Trophoblast cell (in vitro differentiated cells and primary cell): ENCODE measurements at regions not wholly inside any gene's neighbourhood (a gene's known extent, or its start where the extent isn't known, plus 50 kb on each side); places are given as distances from the start of the nearest gene placed in this dataset.

Experiments used
- DNase-seq, 2 donors: peaks; one replicate each; pipeline ENCODE4 v3.0.0-alpha.2; 2016
- H2AFZ ChIP-seq: 2 replicates; pipeline ENCODE4 v1.6.1; 2013; ENCODE audit warnings: low read length, moderate library complexity, mild to moderate bottlenecking; ENCODE audit not compliant: insufficient read depth, poor library complexity
- H2AK5ac ChIP-seq: 2 replicates; pipeline ENCODE4 v1.6.1; 2013; ENCODE audit warnings: mild to moderate bottlenecking, low read length
- H2BK120ac ChIP-seq: 2 replicates; pipeline ENCODE4 v1.6.1; 2013; ENCODE audit warnings: low read length, mild to moderate bottlenecking, moderate library complexity; ENCODE audit not compliant: insufficient read depth, poor library complexity
- H2BK12ac ChIP-seq: 2 replicates; pipeline ENCODE4 v1.6.1; 2013; ENCODE audit warnings: mild to moderate bottlenecking, low read length, moderate library complexity
- H2BK5ac ChIP-seq: 2 replicates; pipeline ENCODE4 v1.6.1; 2013; ENCODE audit warnings: low read length, low read depth, moderate library complexity, mild to moderate bottlenecking; ENCODE audit not compliant: poor library complexity
- H3K14ac ChIP-seq: 2 replicates; pipeline ENCODE4 v1.6.1; 2013; ENCODE audit warnings: mild to moderate bottlenecking, low read length
- H3K18ac ChIP-seq: 2 replicates; pipeline ENCODE4 v1.6.1; 2013; ENCODE audit warnings: mild to moderate bottlenecking, low read length
- H3K23ac ChIP-seq: 2 replicates; pipeline ENCODE4 v1.6.1; 2013; ENCODE audit warnings: low read length
- H3K27ac ChIP-seq: 2 replicates; pipeline ENCODE4 v1.5.1; 2013; ENCODE audit warnings: low read depth, mild to moderate bottlenecking, inconsistent platforms, low read length, moderate library complexity
- H3K27me3 ChIP-seq: 2 replicates; pipeline ENCODE4 v1.6.1; 2013; ENCODE audit warnings: inconsistent platforms, mild to moderate bottlenecking, low read length, moderate library complexity; ENCODE audit not compliant: insufficient read depth
- H3K36me3 ChIP-seq, 2 experiments: 1 replicate in 1 of 2; 2 replicates in 1 of 2; pipeline ENCODE4 v1.6.1; 2013; ENCODE audit warnings: low read length in 2 of 2, mild to moderate bottlenecking in 2 of 2, moderate library complexity in 1 of 2; ENCODE audit not compliant: insufficient read depth in 2 of 2, control insufficient read depth in 1 of 2
- H3K4ac ChIP-seq: 2 replicates; pipeline ENCODE4 v1.6.1; 2013; ENCODE audit warnings: low read depth, mild to moderate bottlenecking, low read length, moderate library complexity
- H3K4me1 ChIP-seq, 2 experiments: 1 replicate in 1 of 2; 2 replicates in 1 of 2; pipeline ENCODE4 v1.6.1; 2013; ENCODE audit warnings: low read length in 2 of 2, mild to moderate bottlenecking in 2 of 2, moderate library complexity in 1 of 2; ENCODE audit not compliant: insufficient read depth in 2 of 2, control insufficient read depth in 1 of 2
- H3K4me2 ChIP-seq: 2 replicates; pipeline ENCODE4 v1.6.1; 2013; ENCODE audit warnings: inconsistent platforms, mild to moderate bottlenecking, low read length, moderate library complexity
- H3K4me3 ChIP-seq: 2 replicates; pipeline ENCODE4 v1.5.1; 2013; ENCODE audit warnings: mild to moderate bottlenecking, low read depth, low read length, inconsistent platforms
- H3K79me1 ChIP-seq: one replicate; pipeline ENCODE4 v1.6.1; 2013; ENCODE audit warnings: low read length
- H3K79me2 ChIP-seq: 2 replicates; pipeline ENCODE4 v1.6.1; 2013; ENCODE audit warnings: low read length, mild to moderate bottlenecking; ENCODE audit not compliant: control insufficient read depth, insufficient read depth, poor library complexity
- H3K9ac ChIP-seq: 2 replicates; pipeline ENCODE4 v1.6.1; 2013; ENCODE audit warnings: mild to moderate bottlenecking, low read length
- H3K9me3 ChIP-seq: 2 replicates; pipeline ENCODE4 v1.6.1; 2013; ENCODE audit warnings: low read depth, mild to moderate bottlenecking, control low read depth, inconsistent platforms, low read length; ENCODE audit not compliant: insufficient read depth
- H4K12ac ChIP-seq: 2 replicates; pipeline ENCODE4 v1.6.1; 2013; ENCODE audit warnings: low read depth, mild to moderate bottlenecking, low read length, moderate library complexity
- H4K8ac ChIP-seq: 2 replicates; pipeline ENCODE4 v1.6.1; 2013; ENCODE audit warnings: low read depth, mild to moderate bottlenecking, low read length, moderate library complexity
- H4K91ac ChIP-seq: one replicate; pipeline ENCODE4 v1.6.1; 2013; ENCODE audit warnings: low read depth, mild to moderate bottlenecking, low read length, moderate library complexity
- WGBS: extraction: QIAGEN DNeasy Blood & Tissue Kit; methylation state at CpG from one replicate; pipeline ENCODE4 v1.1.7; 2013; ENCODE audit warnings: missing lambda C conversion rate; ENCODE audit not compliant: insufficient read length, insufficient coverage; ENCODE audit errors: extremely low coverage; 5-methylcytosine and 5-hydroxymethylcytosine counted together

DNA sequence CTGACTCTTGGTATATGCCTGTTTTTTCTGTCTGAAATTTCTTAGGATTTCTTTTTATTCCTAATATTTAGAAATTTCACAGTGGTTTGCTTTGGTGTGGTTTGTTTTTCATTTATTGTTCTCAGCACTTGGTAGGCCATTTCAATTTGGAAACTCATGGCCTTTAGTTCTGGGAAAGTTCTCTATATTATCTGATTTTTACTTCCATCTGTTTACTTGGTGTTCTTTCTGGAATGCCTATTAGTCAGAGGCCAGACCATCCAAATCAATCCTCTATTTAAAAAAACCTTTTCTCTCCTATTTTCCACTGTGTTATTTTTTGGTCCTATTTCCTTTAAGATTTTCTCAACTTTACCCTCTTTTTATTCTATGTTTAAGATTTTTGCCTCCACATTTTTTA, 188.1 kb upstream of the SFRP2 start:
- no peak overlapping the region for H3K27ac ChIP-seq
- H2BK5ac ChIP-seq = no peak overlapping the region
- no peak overlapping the region for H4K8ac ChIP-seq
- no peaks in the 10 kb centered on the region for H3K27me3 ChIP-seq
- H2BK120ac ChIP-seq = no peak overlapping the region
- H3K79me1 ChIP-seq = no peaks in the 10 kb centered on the region
- no peak overlapping the region for H4K12ac ChIP-seq
- H3K79me2 ChIP-seq = no peaks in the 10 kb centered on the region
- DNase-seq = no peak
- H3K4me1 ChIP-seq = no peaks in the 10 kb centered on the region
- no peak overlapping the region for H3K4me2 ChIP-seq
- H3K23ac ChIP-seq = no peak overlapping the region
- no peak overlapping the region for H2AK5ac ChIP-seq
- no peak overlapping the region for H3K14ac ChIP-seq
- H2BK12ac ChIP-seq = no peak overlapping the region
- no peak overlapping the region for H3K4me3 ChIP-seq
- H3K4ac ChIP-seq = no peak overlapping the region
- H3K36me3 ChIP-seq = no peaks in the 10 kb centered on the region
- H2AFZ ChIP-seq = no peak overlapping the region
- no peak overlapping the region for H3K18ac ChIP-seq
- H3K9me3 ChIP-seq = peaks cover 7% of the 10 kb centered on the region
- H3K9ac ChIP-seq = no peak overlapping the region
- no peak overlapping the region for H4K91ac ChIP-seq

GRCh38 chr4:153974452-153974851, 185.6 kb upstream of the SFRP2 start:
- Histone ChIP-seq H3K4me3 (no peak overlapping the region), H2BK5ac (no peak overlapping the region), H3K79me1 (no peaks in the 10 kb centered on the region), H3K18ac (no peak overlapping the region), H3K9ac (no peak overlapping the region), H2AFZ (no peak overlapping the region), H3K4me2 (no peak overlapping the region), H3K14ac (no peak overlapping the region), H3K9me3 (peaks cover 7% of the 10 kb centered on the region), H4K8ac (no peak overlapping the region), H4K12ac (no peak overlapping the region), H2AK5ac (no peak overlapping the region), H3K27ac (no peak overlapping the region), H3K79me2 (no peaks in the 10 kb centered on the region), H3K4me1 (no peaks in the 10 kb centered on the region), H3K4ac (no peak overlapping the region), H3K23ac (no peak overlapping the region), H2BK12ac (no peak overlapping the region), H3K36me3 (no peaks in the 10 kb centered on the region), H4K91ac (no peak overlapping the region), H3K27me3 (no peaks in the 10 kb centered on the region), H2BK120ac (no peak overlapping the region)
- no CpG with 5 or more reads among the region's 1 CpG for WGBS
- no peak for DNase-seq

DNA sequence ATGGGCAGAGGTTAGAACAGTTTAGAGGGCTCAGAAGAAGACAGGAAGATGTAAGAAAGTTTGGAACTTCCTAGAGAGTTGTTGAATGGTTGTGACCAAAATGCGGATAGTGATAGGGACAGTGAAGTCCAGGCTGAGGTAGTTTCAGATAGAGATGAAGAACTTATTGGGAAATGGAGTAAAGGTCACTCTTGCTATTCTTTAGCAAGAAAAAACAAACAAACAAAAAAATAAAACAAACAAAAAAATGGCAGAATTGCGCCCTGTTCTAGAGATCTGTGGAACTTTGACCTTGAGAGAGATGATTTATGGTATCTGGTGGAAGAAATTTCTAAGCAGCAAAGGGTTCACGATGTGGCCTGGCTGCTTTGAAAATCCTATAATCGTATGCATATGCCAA, 185.1 kb upstream of the SFRP2 start:
- no peak overlapping the region for H3K9ac ChIP-seq
- H3K27me3 ChIP-seq = no peaks in the 10 kb centered on the region
- H3K9me3 ChIP-seq = peaks cover 7% of the 10 kb centered on the region
- H4K12ac ChIP-seq = no peak overlapping the region
- H3K27ac ChIP-seq = no peak overlapping the region
- no peak overlapping the region for H3K4ac ChIP-seq
- no peaks in the 10 kb centered on the region for H3K79me1 ChIP-seq
- H3K4me3 ChIP-seq = no peak overlapping the region
- no peak overlapping the region for H2BK120ac ChIP-seq
- H3K4me1 ChIP-seq = no peaks in the 10 kb centered on the region
- no peak overlapping the region for H2BK12ac ChIP-seq
- H3K36me3 ChIP-seq = no peaks in the 10 kb centered on the region
- no peak overlapping the region for H3K4me2 ChIP-seq
- H2AFZ ChIP-seq = no peak overlapping the region
- no peak overlapping the region for H2AK5ac ChIP-seq
- H4K91ac ChIP-seq = no peak overlapping the region
- no peak overlapping the region for H3K14ac ChIP-seq
- no peak overlapping the region for H4K8ac ChIP-seq
- WGBS = no CpG with 5 or more reads among the region's 4 CpGs
- H3K23ac ChIP-seq = no peak overlapping the region
- H2BK5ac ChIP-seq = no peak overlapping the region
- H3K18ac ChIP-seq = no peak overlapping the region
- DNase-seq = no peak
- no peaks in the 10 kb centered on the region for H3K79me2 ChIP-seq

DNA sequence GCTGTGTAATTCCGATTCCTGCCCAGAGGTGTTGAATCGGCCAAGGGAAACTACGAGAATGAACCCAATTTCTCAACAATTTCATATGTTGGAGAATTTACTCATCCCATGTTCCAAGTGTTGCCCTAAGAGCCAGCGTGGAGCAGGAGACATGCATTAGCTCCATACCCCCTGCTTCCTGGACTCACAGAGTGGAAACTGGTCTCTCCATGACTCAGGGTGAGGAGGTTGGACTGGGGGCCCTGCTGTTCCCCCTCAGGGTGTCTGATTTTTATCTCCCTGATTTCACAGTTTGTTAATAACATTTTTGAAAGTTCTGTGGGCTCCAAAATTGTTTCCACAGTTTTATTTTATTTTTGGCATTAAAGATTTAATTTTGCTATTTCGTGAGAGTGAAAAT, 183.0 kb upstream of the SFRP2 start:
- Histone ChIP-seq H3K36me3 (no peaks in the 10 kb centered on the region), H3K79me1 (no peaks in the 10 kb centered on the region), H2AFZ (no peak overlapping the region), H4K12ac (no peak overlapping the region), H3K23ac (no peak overlapping the region), H3K18ac (no peak overlapping the region), H2AK5ac (no peak overlapping the region), H3K14ac (no peak overlapping the region), H3K79me2 (no peaks in the 10 kb centered on the region), H3K4ac (no peak overlapping the region), H3K27ac (no peak overlapping the region), H3K9me3 (peaks cover 9% of the 10 kb centered on the region), H4K8ac (no peak overlapping the region), H3K4me1 (no peaks in the 10 kb centered on the region), H3K9ac (no peak overlapping the region), H2BK12ac (no peak overlapping the region), H3K4me3 (no peak overlapping the region), H3K4me2 (no peak overlapping the region), H2BK120ac (no peak overlapping the region), H2BK5ac (no peak overlapping the region), H4K91ac (no peak overlapping the region), H3K27me3 (no peaks in the 10 kb centered on the region)
- no CpG with 5 or more reads among the region's 5 CpGs for WGBS
- no peak for DNase-seq

DNA sequence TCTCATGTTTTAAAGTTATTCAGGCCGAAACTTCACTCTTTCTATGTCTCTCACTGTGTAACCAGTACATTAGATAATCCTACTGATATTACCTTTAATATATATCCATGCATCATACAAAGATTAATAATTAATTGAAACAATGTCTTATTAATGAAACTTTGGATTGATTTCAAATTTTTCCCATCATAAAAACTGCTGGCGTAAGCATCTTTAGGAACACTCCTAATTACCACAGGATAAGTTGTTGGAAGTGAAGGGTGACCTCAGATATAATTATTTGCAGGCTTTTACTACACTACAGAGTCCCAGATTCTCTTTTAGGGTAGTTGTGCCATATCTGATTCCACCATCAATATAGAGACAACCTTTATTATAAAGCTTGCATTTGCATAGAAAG, 181.3 kb upstream of the SFRP2 start:
- H3K4me2 ChIP-seq = no peak overlapping the region
- H3K79me2 ChIP-seq = no peaks in the 10 kb centered on the region
- no CpG with 5 or more reads among the region's 2 CpGs for WGBS
- no peaks in the 10 kb centered on the region for H3K4me1 ChIP-seq
- no peak overlapping the region for H2BK120ac ChIP-seq
- DNase-seq = no peak
- no peaks in the 10 kb centered on the region for H3K36me3 ChIP-seq
- H4K12ac ChIP-seq = no peak overlapping the region
- H3K27ac ChIP-seq = no peak overlapping the region
- no peak overlapping the region for H3K23ac ChIP-seq
- no peak overlapping the region for H2AK5ac ChIP-seq
- H4K91ac ChIP-seq = no peak overlapping the region
- H3K14ac ChIP-seq = no peak overlapping the region
- no peak overlapping the region for H2BK12ac ChIP-seq
- no peak overlapping the region for H3K9ac ChIP-seq
- no peak overlapping the region for H3K4me3 ChIP-seq
- no peak overlapping the region for H3K18ac ChIP-seq
- H4K8ac ChIP-seq = no peak overlapping the region
- H2BK5ac ChIP-seq = no peak overlapping the region
- no peak overlapping the region for H2AFZ ChIP-seq
- no peaks in the 10 kb centered on the region for H3K27me3 ChIP-seq
- no peaks in the 10 kb centered on the region for H3K79me1 ChIP-seq
- H3K9me3 ChIP-seq = peaks cover 7% of the 10 kb centered on the region
- no peak overlapping the region for H3K4ac ChIP-seq
